CD14-positive monocyte (primary cell): ENCODE measurements at regions not wholly inside any gene's neighbourhood (a gene's known extent, or its start where the extent isn't known, plus 50 kb on each side); places are given as distances from the start of the nearest gene placed in this dataset.

ENCODE experiments used
- DNase-seq, 3 donors: peaks; one replicate each; pipeline ENCODE4 v3.0.0-alpha.2; 2011 to 2022
- H2AFZ ChIP-seq: 2 replicates; pipeline ENCODE4 v1.6.0; 2012; ENCODE audit warnings: mild to moderate bottlenecking, low read depth, low read length, inconsistent platforms; ENCODE audit not compliant: insufficient read depth, poor library complexity, severe bottlenecking
- H3K27ac ChIP-seq, 2 donors: 1 replicate in 1 of 2; 2 replicates in 1 of 2; pipeline ENCODE4 v1.5.1; 2012 to 2013; ENCODE audit warnings: low read length in 2 of 2, control low read depth in 1 of 2, inconsistent platforms in 1 of 2, low read depth in 1 of 2, mild to moderate bottlenecking in 1 of 2
- H3K27me3 ChIP-seq, 2 donors: one replicate each; pipeline versions ENCODE4 v1.6.0 to v1.6.1; 2011 to 2013; ENCODE audit warnings: low read length in 2 of 2; ENCODE audit not compliant: control insufficient read depth in 2 of 2, insufficient read depth in 2 of 2
- H3K36me3 ChIP-seq, 2 donors: replicated peaks in 1 of 2; 1 replicate in 1 of 2; 2 replicates in 1 of 2; pipeline versions ENCODE4 v1.5.1 to v1.6.1; 2012 to 2013; ENCODE audit warnings: low read length in 2 of 2, control low read depth in 1 of 2, inconsistent platforms in 1 of 2, mild to moderate bottlenecking in 1 of 2; ENCODE audit not compliant: insufficient read depth in 2 of 2, control insufficient read depth in 1 of 2
- H3K4me1 ChIP-seq, 2 donors: 1 replicate in 1 of 2; 2 replicates in 1 of 2; pipeline versions ENCODE4 v1.5.1 to v1.6.1; 2012 to 2013; ENCODE audit warnings: low read length in 2 of 2, control low read depth in 1 of 2, inconsistent platforms in 1 of 2, mild to moderate bottlenecking in 1 of 2, moderate library complexity in 1 of 2; ENCODE audit not compliant: insufficient read depth in 2 of 2, control insufficient read depth in 1 of 2
- H3K4me2 ChIP-seq: replicated peaks from 2 replicates; pipeline ENCODE3; 2012; ENCODE audit warnings: low read length, moderate library complexity, mild to moderate bottlenecking; ENCODE audit not compliant: poor library complexity, severe bottlenecking; ENCODE audit errors: extremely low read depth
- H3K4me3 ChIP-seq, 3 experiments: fragments of 200-600 bp in 1 of 3; sonication (generic) in 1 of 3; replicated peaks in 1 of 3; 1 replicate in 2 of 3; 2 replicates in 1 of 3; pipeline ENCODE4 v1.5.1; 2011 to 2013; ENCODE audit warnings: low read length in 3 of 3, mild to moderate bottlenecking in 3 of 3, control low read depth in 2 of 3, low read depth in 2 of 3, inconsistent platforms in 1 of 3, moderate library complexity in 1 of 3
- H3K79me2 ChIP-seq: 2 replicates; pipeline ENCODE4 v1.6.0; 2012; ENCODE audit warnings: mild to moderate bottlenecking, control low read depth, inconsistent platforms, low read length, moderate library complexity; ENCODE audit not compliant: insufficient read depth
- H3K9ac ChIP-seq: 2 replicates; pipeline ENCODE4 v1.6.0; 2017; ENCODE audit warnings: low read length, mild to moderate bottlenecking; ENCODE audit not compliant: insufficient read depth, poor library complexity, severe bottlenecking
- H3K9me3 ChIP-seq, 2 donors: replicated peaks in 1 of 2; 1 replicate in 1 of 2; 2 replicates in 1 of 2; pipeline versions ENCODE4 v1.5.1 to v1.6.1; 2012 to 2013; ENCODE audit warnings: low read length in 2 of 2, control low read depth in 1 of 2; ENCODE audit not compliant: control insufficient read depth in 1 of 2, insufficient read depth in 1 of 2
- H4K20me1 ChIP-seq: 2 replicates; pipeline ENCODE4 v1.6.0; 2012; ENCODE audit warnings: mild to moderate bottlenecking, low read length, control low read depth, moderate library complexity; ENCODE audit not compliant: insufficient read depth
- H3K27ac Mint-ChIP-seq, 7 donors: one replicate each; pipeline ENCODE4 v1.8.0; 2020; ENCODE audit warnings: mild to moderate bottlenecking in 7 of 7, mixed read lengths in 7 of 7, moderate library complexity in 6 of 7, inconsistent platforms in 2 of 7
- H3K27me3 Mint-ChIP-seq, 3 donors: one replicate each; pipeline ENCODE4 v1.8.0; 2021 to 2022; ENCODE audit warnings: low read depth in 3 of 3, mild to moderate bottlenecking in 3 of 3, mixed read lengths in 3 of 3, moderate library complexity in 3 of 3, inconsistent platforms in 1 of 3
- H3K36me3 Mint-ChIP-seq, 2 donors: one replicate each; pipeline ENCODE4 v1.8.0; 2020; ENCODE audit warnings: mixed read lengths in 2 of 2, inconsistent platforms in 1 of 2, mild to moderate bottlenecking in 1 of 2
- H3K4me1 Mint-ChIP-seq: one replicate; pipeline ENCODE4 v1.8.0; 2020; ENCODE audit warnings: mild to moderate bottlenecking, mixed read lengths
- H3K4me3 Mint-ChIP-seq, 2 donors: one replicate each; pipeline ENCODE4 v1.8.0; 2020; ENCODE audit warnings: mild to moderate bottlenecking in 2 of 2, mixed read lengths in 2 of 2, moderate library complexity in 1 of 2
- H3K9me3 Mint-ChIP-seq, 7 donors: one replicate each; pipeline ENCODE4 v1.8.0; 2020 to 2022; ENCODE audit warnings: mixed read lengths in 7 of 7, mild to moderate bottlenecking in 6 of 7, moderate library complexity in 6 of 7, inconsistent platforms in 2 of 7
- CTCF ChIP-seq: fragments of 200-600 bp; IDR thresholded peaks from one replicate; pipeline ENCODE4 v1.8.0; 2022; ENCODE audit warnings: antibody characterized with exemption, mild to moderate bottlenecking
- WGBS: methylation state at CpG from one replicate; pipeline ENCODE4 v1.1.5; 2013; ENCODE audit warnings: missing lambda C conversion rate; ENCODE audit not compliant: insufficient coverage; 5-methylcytosine and 5-hydroxymethylcytosine counted together
- intact Hi-C, 2 donors: fragments of 100-400 bp; cut with micrococcal nuclease; formaldehyde crosslinking; loops; one replicate each; pipeline versions ENCODE4 v1.15.0 to v1.15.1; 2023

GRCh38 chr2:190809139-190809764, 71.4 kb upstream of the GLS start:
- Histone ChIP-seq H3K36me3 (no peaks in the 10 kb centered on the region), H3K79me2 (no peaks in the 10 kb centered on the region), H3K27me3 (no peaks in the 10 kb centered on the region), H3K4me2 (no peak overlapping the region), H2AFZ (peak overlapping the region; percentile 5), H3K9me3 (no peaks in the 10 kb centered on the region), H4K20me1 (no peaks in the 10 kb centered on the region), H3K9ac (no peak overlapping the region), H3K4me1 (no peaks in the 10 kb centered on the region), H3K27ac (no peak overlapping the region), H3K4me3 (no peak overlapping the region)
- peaks cover 0 to 1% (median 1%) of the 10 kb centered on the region in 3 donors for H3K27me3 Mint-ChIP-seq
- no peaks in the 10 kb centered on the region for H3K36me3 Mint-ChIP-seq
- peak overlapping the region in 1 of 7 donors; percentile 13 for H3K27ac Mint-ChIP-seq
- no peak overlapping the region for H3K4me3 Mint-ChIP-seq
- WGBS, result 100% methylated on average over 3 of the region's 5 CpGs
- no peaks in the 10 kb centered on the region for H3K9me3 Mint-ChIP-seq
- peaks cover 9% of the 10 kb centered on the region for H3K4me1 Mint-ChIP-seq
- TF ChIP-seq CTCF, result no peak
- DNase-seq, result no peak
- intact Hi-C loops, result no loop called here

- Mint-ChIP-seq H3K4me3 (no peak overlapping the region), H3K9me3 (no peaks in the 10 kb centered on the region), H3K36me3 (no peaks in the 10 kb centered on the region), H3K4me1 (peaks cover 9% of the 10 kb centered on the region), H3K27me3 (peaks cover 0 to 1% (median 1%) of the 10 kb centered on the region in 3 donors), H3K27ac (no peak overlapping the region)
- H3K9me3 ChIP-seq, result no peaks in the 10 kb centered on the region
- no peak overlapping the region for H2AFZ ChIP-seq
- no peaks in the 10 kb centered on the region for H3K27me3 ChIP-seq
- H3K9ac ChIP-seq, result no peak overlapping the region
- no peak overlapping the region for H3K4me3 ChIP-seq
- no peaks in the 10 kb centered on the region for H3K36me3 ChIP-seq
- intact Hi-C loops, result no loop called here
- no peaks in the 10 kb centered on the region for H4K20me1 ChIP-seq
- no peaks in the 10 kb centered on the region for H3K4me1 ChIP-seq
- DNase-seq, result no peak
- TF ChIP-seq CTCF, result no peak
- H3K79me2 ChIP-seq, result no peaks in the 10 kb centered on the region
- no peak overlapping the region for H3K4me2 ChIP-seq
- 93% methylated on average over 2 of the region's 4 CpGs for WGBS
- no peak overlapping the region for H3K27ac ChIP-seq
These were observed 70.6 kb upstream of the GLS start for GRCh38 chr2:190809876-190810525.
